Activated CD8-positive, alpha-beta T cell treated with anti-CD3 and anti-CD28 coated beads for 36 hours (primary cell): ENCODE measurements at regions not wholly inside any gene's neighbourhood (a gene's known extent, or its start where the extent isn't known, plus 50 kb on each side); places are given as distances from the start of the nearest gene placed in this dataset.
A peak's percentile ranks its signal among the peaks of the same experiment; 100 is the strongest.

Experiments used
- ATAC-seq: fragments of 200-7000 bp; cut with Tn5 transposase; one replicate; pipeline ENCODE4 v1.10.0; 2021; ENCODE audit warnings: mild to moderate bottlenecking, moderate library complexity
- CTCF ChIA-PET: fragments of 350-600 bp; sonication (Branson Sonifier 250); formaldehyde crosslinking; loops from one replicate; lab custom pipeline; 2021; ENCODE audit warnings: antibody characterized with exemption; lab: Charles Lee
- POLR2A ChIA-PET: fragments of 350-600 bp; sonication (Branson Sonifier 250); formaldehyde crosslinking; loops from one replicate; lab custom pipeline; 2021; ENCODE audit warnings: antibody characterized with exemption; lab: Charles Lee
- DNase-seq: peaks from one replicate; pipeline ENCODE4 v3.0.0-alpha.2; 2020
- H3K27ac Mint-ChIP-seq: one replicate; pipeline ENCODE4 v1.8.0; 2021; ENCODE audit warnings: mild to moderate bottlenecking, mixed read lengths
- H3K27me3 Mint-ChIP-seq: one replicate; pipeline ENCODE4 v1.8.0; 2021; ENCODE audit warnings: mixed read lengths
- H3K36me3 Mint-ChIP-seq: one replicate; pipeline ENCODE4 v1.8.0; 2021; ENCODE audit warnings: low read depth, mixed read lengths
- H3K4me1 Mint-ChIP-seq: one replicate; pipeline ENCODE4 v1.8.0; 2021; ENCODE audit warnings: low read depth, mixed read lengths
- H3K4me3 Mint-ChIP-seq: one replicate; pipeline ENCODE4 v1.8.0; 2021; ENCODE audit warnings: mild to moderate bottlenecking, moderate library complexity, mixed read lengths
- H3K9me3 Mint-ChIP-seq: one replicate; pipeline ENCODE4 v1.8.0; 2021; ENCODE audit warnings: mixed read lengths
- intact Hi-C: fragments of 100-400 bp; cut with micrococcal nuclease; formaldehyde crosslinking; loops from one replicate; pipeline ENCODE4 v1.10.0; 2022
- TF ChIP-seq, protein P1 (sequence below): fragments of 200-600 bp; IDR thresholded peaks from one replicate; pipeline ENCODE4 v1.8.0; 2022; ENCODE audit warnings: antibody characterized with exemption, mild to moderate bottlenecking

DNA sequence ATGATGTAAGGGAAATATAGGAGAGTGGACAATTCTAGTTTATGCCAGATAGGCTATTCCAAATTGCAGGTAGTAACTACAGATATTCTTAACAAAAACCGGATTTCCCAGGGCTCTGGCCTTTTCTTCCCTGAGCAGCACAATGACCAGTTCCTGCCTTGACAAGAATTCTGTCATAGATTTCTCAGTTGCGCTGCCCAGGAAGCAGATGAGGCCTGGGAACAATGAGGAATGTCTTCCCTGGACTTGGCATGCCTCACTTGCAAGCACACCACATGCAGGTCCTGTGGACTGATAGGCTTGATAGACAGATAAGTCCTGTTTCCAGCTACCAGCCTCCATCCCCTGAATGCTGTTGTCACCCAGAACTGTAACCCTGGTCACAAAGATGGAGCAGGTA is 174.5 kb upstream of the PRSS58 start:
- ChIA-PET CTCF (interaction anchor here (1.5 to 2.4 kb wide), 2 partner anchors 9 to 47 kb away, joined by 4 to 7 read pairs; no protein-coding TSS in a partner anchor), POLR2A (no interaction called here)
- Mint-ChIP-seq H3K27me3 (no peaks in the 10 kb centered on the region), H3K36me3 (no peaks in the 10 kb centered on the region), H3K27ac (no peak overlapping the region), H3K9me3 (no peaks in the 10 kb centered on the region), H3K4me3 (no peak overlapping the region), H3K4me1 (peaks cover 35% of the 10 kb centered on the region)
- intact Hi-C loops = no loop called here
- TF ChIP-seq, protein P1, sequence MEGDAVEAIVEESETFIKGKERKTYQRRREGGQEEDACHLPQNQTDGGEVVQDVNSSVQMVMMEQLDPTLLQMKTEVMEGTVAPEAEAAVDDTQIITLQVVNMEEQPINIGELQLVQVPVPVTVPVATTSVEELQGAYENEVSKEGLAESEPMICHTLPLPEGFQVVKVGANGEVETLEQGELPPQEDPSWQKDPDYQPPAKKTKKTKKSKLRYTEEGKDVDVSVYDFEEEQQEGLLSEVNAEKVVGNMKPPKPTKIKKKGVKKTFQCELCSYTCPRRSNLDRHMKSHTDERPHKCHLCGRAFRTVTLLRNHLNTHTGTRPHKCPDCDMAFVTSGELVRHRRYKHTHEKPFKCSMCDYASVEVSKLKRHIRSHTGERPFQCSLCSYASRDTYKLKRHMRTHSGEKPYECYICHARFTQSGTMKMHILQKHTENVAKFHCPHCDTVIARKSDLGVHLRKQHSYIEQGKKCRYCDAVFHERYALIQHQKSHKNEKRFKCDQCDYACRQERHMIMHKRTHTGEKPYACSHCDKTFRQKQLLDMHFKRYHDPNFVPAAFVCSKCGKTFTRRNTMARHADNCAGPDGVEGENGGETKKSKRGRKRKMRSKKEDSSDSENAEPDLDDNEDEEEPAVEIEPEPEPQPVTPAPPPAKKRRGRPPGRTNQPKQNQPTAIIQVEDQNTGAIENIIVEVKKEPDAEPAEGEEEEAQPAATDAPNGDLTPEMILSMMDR = no peak
- no peak for DNase-seq
- ATAC-seq = no peak

DNA sequence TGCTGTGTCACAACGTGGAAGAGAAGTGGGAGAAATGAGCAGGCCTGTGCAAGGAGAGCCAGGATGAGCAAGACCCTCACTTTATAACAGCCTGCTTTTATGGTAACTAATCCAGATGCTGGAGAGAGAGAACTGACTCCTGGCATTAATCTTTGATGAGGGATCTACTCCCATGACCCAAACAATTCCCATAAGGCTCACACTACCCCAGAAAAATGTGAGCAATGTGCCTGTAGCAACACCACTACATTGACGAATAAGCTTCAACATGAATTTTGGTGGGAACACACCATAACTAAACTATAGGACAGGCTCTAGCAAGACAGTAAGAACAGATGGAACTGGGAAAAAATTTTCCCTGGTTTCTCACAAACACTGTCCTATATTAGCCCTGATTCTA is 173.6 kb upstream of the PRSS58 start:
- H3K36me3 Mint-ChIP-seq = no peaks in the 10 kb centered on the region
- TF ChIP-seq, protein P1 = no peak
- intact Hi-C loops = no loop called here
- ChIA-PET POLR2A (no interaction called here), CTCF (interaction anchor here (1.0 kb wide), 1 partner anchor 28 kb away, joined by 3 read pairs; no protein-coding TSS in a partner anchor)
- no peak overlapping the region for H3K4me3 Mint-ChIP-seq
- DNase-seq = no peak
- H3K4me1 Mint-ChIP-seq = peaks cover 35% of the 10 kb centered on the region
- H3K9me3 Mint-ChIP-seq = no peaks in the 10 kb centered on the region
- ATAC-seq = no peak
- H3K27ac Mint-ChIP-seq = no peak overlapping the region
- no peaks in the 10 kb centered on the region for H3K27me3 Mint-ChIP-seq

DNA sequence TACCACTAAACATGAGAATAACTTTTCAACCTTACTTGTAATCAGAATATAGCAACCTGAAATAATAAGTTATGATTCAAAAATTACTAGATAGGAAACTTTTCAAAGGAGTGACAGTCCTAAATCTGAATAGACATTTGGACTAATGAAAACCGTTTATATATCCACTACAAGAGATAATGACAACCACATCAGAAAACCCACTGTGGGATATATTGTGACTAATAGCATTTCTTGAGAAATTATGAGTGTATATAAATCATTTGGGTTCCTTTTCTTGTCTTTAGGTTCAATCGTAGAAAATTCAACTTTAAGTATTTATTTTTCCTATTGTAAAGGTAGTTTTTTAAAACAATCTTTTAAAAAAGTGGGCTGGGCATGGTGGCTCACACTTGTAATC is 170.2 kb upstream of the PRSS58 start:
- peaks cover 20% of the 10 kb centered on the region for H3K4me1 Mint-ChIP-seq
- intact Hi-C loops = no loop called here
- no peak overlapping the region for H3K4me3 Mint-ChIP-seq
- TF ChIP-seq, protein P1 = no peak
- H3K36me3 Mint-ChIP-seq = no peaks in the 10 kb centered on the region
- POLR2A ChIA-PET = no interaction called here
- no peak for DNase-seq
- CTCF ChIA-PET = interaction anchor here (1.6 kb wide), 1 partner anchor 51 kb away, joined by 5 read pairs; no protein-coding TSS in a partner anchor
- H3K27me3 Mint-ChIP-seq = no peaks in the 10 kb centered on the region
- H3K27ac Mint-ChIP-seq = no peak overlapping the region
- no peak for ATAC-seq
- H3K9me3 Mint-ChIP-seq = no peaks in the 10 kb centered on the region

DNA sequence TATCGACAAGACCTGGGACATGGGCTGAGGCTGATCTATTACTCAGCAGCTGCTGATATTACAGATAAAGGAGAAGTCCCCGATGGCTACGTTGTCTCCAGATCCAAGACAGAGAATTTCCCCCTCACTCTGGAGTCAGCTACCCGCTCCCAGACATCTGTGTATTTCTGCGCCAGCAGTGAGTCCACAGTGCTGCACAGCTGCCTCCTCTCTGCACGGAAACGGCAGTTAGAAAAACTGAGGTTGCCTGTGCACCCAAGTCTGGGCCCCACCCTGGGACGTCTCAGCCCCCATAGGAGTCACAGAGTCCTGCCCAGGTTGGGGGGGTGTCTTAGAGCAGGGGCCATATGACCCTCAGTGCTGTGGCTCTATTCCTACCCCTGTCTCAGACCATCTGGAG is 167.4 kb upstream of the PRSS58 start:
- intact Hi-C loops = no loop called here
- H3K4me3 Mint-ChIP-seq = no peak overlapping the region
- DNase-seq = no peak
- no peaks in the 10 kb centered on the region for H3K27me3 Mint-ChIP-seq
- peak; percentile 35 for ATAC-seq
- no peak overlapping the region for H3K27ac Mint-ChIP-seq
- no peaks in the 10 kb centered on the region for H3K9me3 Mint-ChIP-seq
- ChIA-PET POLR2A (no interaction called here), CTCF (interaction anchor here (1.0 to 2.0 kb wide), 4 partner anchors 11 to 60 kb away, joined by 3 to 8 read pairs (median 4); no protein-coding TSS in a partner anchor)
- H3K36me3 Mint-ChIP-seq = no peaks in the 10 kb centered on the region
- TF ChIP-seq, protein P1 = no peak
- peaks cover 21% of the 10 kb centered on the region for H3K4me1 Mint-ChIP-seq

DNA sequence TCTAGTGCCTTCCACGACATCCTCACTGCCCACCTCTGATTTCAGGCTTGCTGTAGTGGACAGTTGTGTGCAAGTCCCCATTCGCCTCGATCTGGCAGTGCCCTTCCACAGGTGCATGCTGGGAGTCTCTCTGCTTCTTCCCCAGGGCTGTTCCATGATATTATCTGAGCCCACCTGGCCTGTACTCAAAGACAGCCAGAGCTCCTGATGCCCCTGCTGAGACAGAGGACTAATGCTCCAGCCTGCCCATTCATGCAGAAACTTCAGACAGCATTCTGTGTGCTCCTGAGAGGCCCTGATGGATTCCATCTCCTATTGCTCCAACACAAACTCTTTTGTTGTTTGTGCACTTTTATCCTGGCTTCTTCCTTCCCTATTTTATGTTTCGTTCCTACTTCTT is 164.8 kb upstream of the PRSS58 start:
- Mint-ChIP-seq H3K27ac (no peak overlapping the region), H3K4me1 (peaks cover 11% of the 10 kb centered on the region), H3K27me3 (no peaks in the 10 kb centered on the region), H3K9me3 (no peaks in the 10 kb centered on the region), H3K36me3 (no peaks in the 10 kb centered on the region), H3K4me3 (no peak overlapping the region)
- intact Hi-C loops = no loop called here
- ATAC-seq (no peak), DNase-seq (no peak)
- CTCF ChIA-PET = interaction anchor here (1.2 to 1.7 kb wide), 5 partner anchors 10 to 74 kb away, joined by 3 to 7 read pairs (median 4); no protein-coding TSS in a partner anchor
- POLR2A ChIA-PET = no interaction called here
- TF ChIP-seq, protein P1 = no peak
